ENCODE measurements at regions not wholly inside any gene's neighbourhood (a gene's known extent, or its start where the extent isn't known, plus 50 kb on each side); places are given as distances from the start of the nearest gene placed in this dataset.

- H3K36me3 ChIP-seq = no peaks in the 10 kb centered on the region
- H3K27me3 ChIP-seq = no peaks in the 10 kb centered on the region
- H3K4me1 ChIP-seq (ENCODE audit: insufficient read depth) = no peaks in the 10 kb centered on the region
- no peak overlapping the region for H3K4me3 ChIP-seq
- no peak for DNase-seq
- TF ChIP-seq CTCF (IDR thresholded peaks at IDR 0.05) (no peak), EP300 (IDR thresholded peaks at IDR 0.05) (no peak), POLR2A (IDR thresholded peaks at IDR 0.05) (no peak)
- H3K9me3 ChIP-seq = no peaks in the 10 kb centered on the region
- WGBS, 3 donors = 10 to 41% (median 29%) methylated on average over 2 of the region's 2 CpGs
- no peak overlapping the region for H3K27ac ChIP-seq
- intact Hi-C loops (cut with DNase I) = no loop called here
Measured at GRCh38 chr5:162473041-162473714, 405.6 kb downstream of the GABRG2 start.

- no peak overlapping the region for H3K27ac ChIP-seq
- H3K4me3 ChIP-seq = no peak overlapping the region
- H3K27me3 ChIP-seq = no peaks in the 10 kb centered on the region
- H3K9me3 ChIP-seq = no peaks in the 10 kb centered on the region
- H3K4me1 ChIP-seq (ENCODE audit: insufficient read depth) = no peaks in the 10 kb centered on the region
- H3K36me3 ChIP-seq = no peaks in the 10 kb centered on the region
- no peak for DNase-seq
- intact Hi-C loops (cut with DNase I) = no loop called here
- TF ChIP-seq EP300 (IDR thresholded peaks at IDR 0.05) (no peak), CTCF (IDR thresholded peaks at IDR 0.05) (no peak), POLR2A (IDR thresholded peaks at IDR 0.05) (no peak)
Measured at GRCh38 chr5:162474239-162474638, 406.7 kb downstream of the GABRG2 start.

- 92 to 94% (median 93%) methylated on average over 6 of the region's 6 CpGs for WGBS, 3 donors
- intact Hi-C loops (cut with DNase I) = no loop called here
Measured at GRCh38 chr5:162484095-162484494, 416.5 kb downstream of the GABRG2 start.

GRCh38 chr5:162484986-162485385 is 417.4 kb downstream of the GABRG2 start:
- H3K36me3 ChIP-seq = no peaks in the 10 kb centered on the region
- intact Hi-C loops (cut with DNase I) = no loop called here
- no peaks in the 10 kb centered on the region for H3K9me3 ChIP-seq
- WGBS, 3 donors = 81 to 91% (median 88%) methylated on average over 5 of the region's 5 CpGs
- no peaks in the 10 kb centered on the region for H3K4me1 ChIP-seq (ENCODE audit: insufficient read depth)
- TF ChIP-seq POLR2A (IDR thresholded peaks at IDR 0.05) = no peak
- H3K4me3 ChIP-seq = no peak overlapping the region
- H3K27ac ChIP-seq = no peak overlapping the region
- DNase-seq = no peak
- no peaks in the 10 kb centered on the region for H3K27me3 ChIP-seq

More at GRCh38 chr5:162484095-162484494, 416.5 kb downstream of the GABRG2 start:
- no peak for TF ChIP-seq CTCF (IDR thresholded peaks at IDR 0.05)
- no peak for TF ChIP-seq EP300 (IDR thresholded peaks at IDR 0.05)
- TF ChIP-seq POLR2A (IDR thresholded peaks at IDR 0.05) = no peak
- H3K4me1 ChIP-seq (ENCODE audit: insufficient read depth) = no peaks in the 10 kb centered on the region
- H3K27me3 ChIP-seq = no peaks in the 10 kb centered on the region
- H3K36me3 ChIP-seq = no peaks in the 10 kb centered on the region
- H3K27ac ChIP-seq = no peak overlapping the region
- H3K9me3 ChIP-seq = no peaks in the 10 kb centered on the region
- H3K4me3 ChIP-seq = no peak overlapping the region
- no peak for DNase-seq

GRCh38 chr5:162485666-162486292 is 418.2 kb downstream of the GABRG2 start:
- Histone ChIP-seq H3K27ac (no peak overlapping the region), H3K4me1 (ENCODE audit: insufficient read depth) (no peaks in the 10 kb centered on the region), H3K36me3 (no peaks in the 10 kb centered on the region), H3K27me3 (no peaks in the 10 kb centered on the region), H3K4me3 (no peak overlapping the region), H3K9me3 (no peaks in the 10 kb centered on the region)
- no peak for DNase-seq
- intact Hi-C loops (cut with DNase I) = no loop called here
- 63 to 76% (median 63%) methylated on average over 8 of the region's 8 CpGs for WGBS, 3 donors
- TF ChIP-seq EP300 (IDR thresholded peaks at IDR 0.05) = no peak

All from ovary (tissue), 7 donors.